IPS-20b (cell line): ENCODE measurements at regions not wholly inside any gene's neighbourhood (a gene's known extent, or its start where the extent isn't known, plus 50 kb on each side); places are given as distances from the start of the nearest gene placed in this dataset.

ENCODE experiments used
- H3K27ac ChIP-seq: one replicate; pipeline ENCODE4 v1.5.1; 2013; ENCODE audit warnings: low read length
- H3K27me3 ChIP-seq: 2 replicates; pipeline ENCODE4 v1.6.1; 2013; ENCODE audit warnings: mild to moderate bottlenecking, low read length, inconsistent platforms; ENCODE audit not compliant: insufficient read depth
- H3K36me3 ChIP-seq: 2 replicates; pipeline ENCODE4 v1.6.1; 2013; ENCODE audit warnings: low read depth, mild to moderate bottlenecking, inconsistent platforms, low read length, moderate library complexity; ENCODE audit not compliant: insufficient read depth
- H3K4me1 ChIP-seq: 2 replicates; pipeline ENCODE4 v1.6.1; 2013; ENCODE audit warnings: mild to moderate bottlenecking, control low read depth, inconsistent platforms, low read length, moderate library complexity; ENCODE audit not compliant: insufficient read depth
- H3K4me3 ChIP-seq: 2 replicates; pipeline ENCODE4 v1.5.1; 2013; ENCODE audit warnings: mild to moderate bottlenecking, low read length, inconsistent platforms
- H3K9ac ChIP-seq: 2 replicates; pipeline ENCODE4 v1.6.1; 2013; ENCODE audit warnings: low read depth, mild to moderate bottlenecking, inconsistent platforms, low read length, moderate library complexity
- H3K9me3 ChIP-seq: 2 replicates; pipeline ENCODE4 v1.6.1; 2013; ENCODE audit warnings: mild to moderate bottlenecking, low read depth, low read length, inconsistent platforms; ENCODE audit not compliant: insufficient read depth

DNA sequence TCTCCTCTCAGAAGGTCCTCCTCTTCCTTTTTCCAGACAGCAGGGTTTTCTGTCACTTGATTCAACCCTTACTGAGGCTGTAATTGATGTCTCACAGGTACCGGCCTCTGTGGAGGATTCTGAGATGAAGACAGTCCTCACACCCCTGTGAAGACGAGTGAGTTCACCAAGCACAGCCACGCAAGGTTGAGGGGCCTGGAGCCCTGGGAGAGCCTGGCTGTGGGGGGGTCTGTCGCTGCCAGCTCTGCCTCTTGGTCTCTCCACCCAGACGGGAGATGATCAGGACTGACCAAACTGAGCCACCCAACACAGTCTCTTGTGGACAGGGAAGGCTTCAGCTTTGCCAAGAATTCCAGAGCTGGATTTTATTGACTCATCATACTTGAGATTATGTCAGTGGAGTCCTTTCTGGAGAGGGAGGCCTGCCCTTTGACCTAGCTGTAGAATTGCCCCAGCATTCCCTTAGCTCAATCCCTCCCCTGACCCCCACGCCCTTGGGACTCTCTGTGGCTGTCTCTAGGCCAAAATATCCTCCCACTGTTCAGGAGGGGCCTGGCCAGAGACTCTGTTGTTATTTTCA, 51.1 kb upstream of the CRHR1 start:
- no peak overlapping the region for H3K9ac ChIP-seq
- H3K4me3 ChIP-seq = no peak overlapping the region
- H3K27ac ChIP-seq = no peak overlapping the region
- H3K36me3 ChIP-seq = no peaks in the 10 kb centered on the region
- peaks cover 30% of the 10 kb centered on the region for H3K27me3 ChIP-seq
- no peaks in the 10 kb centered on the region for H3K4me1 ChIP-seq
- peaks cover 4% of the 10 kb centered on the region; the same call in 1 of the 2 replicates for H3K9me3 ChIP-seq

- no peaks in the 10 kb centered on the region for H3K36me3 ChIP-seq
- H3K27me3 ChIP-seq = peaks cover 31% of the 10 kb centered on the region
- no peak overlapping the region for H3K27ac ChIP-seq
- no peaks in the 10 kb centered on the region for H3K4me1 ChIP-seq
- peaks cover 4% of the 10 kb centered on the region; the same call in 1 of the 2 replicates for H3K9me3 ChIP-seq
- no peak overlapping the region for H3K9ac ChIP-seq
- H3K4me3 ChIP-seq = no peak overlapping the region
These were observed 50.3 kb upstream of the CRHR1 start for GRCh38 chr17:45733781-45734180.
